ENCODE measurements at regions not wholly inside any gene's neighbourhood (a gene's known extent, or its start where the extent isn't known, plus 50 kb on each side); places are given as distances from the start of the nearest gene placed in this dataset.

DNA sequence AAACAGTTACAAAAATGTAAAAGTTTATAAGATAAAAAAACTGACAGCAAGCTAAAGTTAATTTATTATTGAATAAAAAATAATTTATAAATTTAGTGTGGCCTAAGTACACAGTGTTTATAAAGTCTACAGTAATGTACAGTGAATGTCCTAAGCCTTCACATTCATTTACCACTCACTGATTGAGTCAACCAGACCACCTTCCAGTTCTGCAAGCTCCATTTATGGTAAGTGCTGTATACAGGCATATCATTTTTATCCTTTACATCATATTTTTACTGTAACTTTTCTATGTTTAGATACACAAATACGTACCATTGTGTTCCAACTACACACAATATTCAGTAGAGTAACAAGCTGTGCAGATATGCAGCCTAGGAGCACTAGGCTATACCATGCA is 184.2 kb upstream of the LRATD1 start:
- FAIRE-seq = no peak
- Histone ChIP-seq H3K4me2 (ENCODE audit: insufficient read depth, low read length) (no peak overlapping the region), H3K4me3 (replicated peaks in 1 of 3; ENCODE audit: insufficient read depth in 1 of 3, low read depth in 1 of 3, low read length in 3 of 3) (no peak overlapping the region), H3K9me1 (replicated peaks; ENCODE audit: control insufficient read depth, extremely low read depth, insufficient read depth, low read length) (no peaks in the 10 kb centered on the region), H4K20me1 (replicated peaks; ENCODE audit: control insufficient read depth, extremely low read depth, insufficient read depth, low read length) (no peaks in the 10 kb centered on the region), H3K9me3 (replicated peaks; ENCODE audit: control insufficient read depth, insufficient read depth, low read length) (peaks cover 6% of the 10 kb centered on the region), H3K27ac (ENCODE audit: insufficient read depth, low read depth, low read length) (no peak overlapping the region), H3K79me2 (ENCODE audit: control insufficient read depth, insufficient read depth, low read length) (no peaks in the 10 kb centered on the region), H3K27me3 (ENCODE audit: control insufficient read depth in 2 of 2, insufficient read depth in 2 of 2, low read length in 2 of 2) (no peaks in the 10 kb centered on the region), H3K9ac (replicated peaks; ENCODE audit: extremely low read depth, insufficient read depth, low read length) (no peak overlapping the region), H3K4me1 (ENCODE audit: control insufficient read depth, extremely low read depth, insufficient read depth, low read length) (no peaks in the 10 kb centered on the region), H3K36me3 (ENCODE audit: control insufficient read depth in 2 of 2, extremely low read depth in 1 of 2, insufficient read depth in 2 of 2, low read length in 2 of 2) (no peaks in the 10 kb centered on the region), H2AFZ (ENCODE audit: low read depth, low read length) (no peak overlapping the region)
- no peak for TF ChIP-seq JUN (IDR thresholded peaks at IDR 0.05; ENCODE audit: borderline replicate concordance, insufficient read depth, insufficient read length, low read depth)
- no peak for TF ChIP-seq CTCF (IDR thresholded peaks at IDR 0.05; ENCODE audit: extremely low read depth in 1 of 2, insufficient read depth in 1 of 2, low read depth in 1 of 2, low read length in 2 of 2)
- TF ChIP-seq POLR2AphosphoS5 (IDR thresholded peaks at IDR 0.05; ENCODE audit: insufficient read depth, low read depth, low read length) = no peak
- no peak for TF ChIP-seq GATA2 (IDR thresholded peaks at IDR 0.05; ENCODE audit: insufficient read depth, insufficient read length, low read depth, low read length)
- TF ChIP-seq MAX (IDR thresholded peaks at IDR 0.05; ENCODE audit: insufficient read depth, insufficient read length) = no peak
- no peak for TF ChIP-seq EZH2 (IDR thresholded peaks at IDR 0.05; ENCODE audit: borderline replicate concordance, low read depth, low read length, severe bottlenecking)
- TF ChIP-seq MYC (IDR thresholded peaks at IDR 0.05; ENCODE audit: low read depth, low read length) = no peak
- TF ChIP-seq POLR2A (IDR thresholded peaks at IDR 0.05; ENCODE audit: low read depth, low read length) = no peak
- no peak for TF ChIP-seq FOS (IDR thresholded peaks at IDR 0.05; ENCODE audit: borderline replicate concordance, insufficient read depth, low read length)
- ChIA-PET CTCF (no interaction called here), POLR2A (no interaction called here)
- dilution Hi-C loops (cut with MboI; ENCODE audit: extremely low pct_ligation_motif_present, low sequenced_read_pairs) (no loop called here), intact Hi-C loops (cut with micrococcal nuclease) (no loop called here)
- no TSS peak for BruUV-seq (replicated peaks)
- DNase-seq (ENCODE audit: low read depth, low spot score) = no peak

All from endothelial cell of umbilical vein (primary cell).